C4-2B (cell line): ENCODE measurements at regions not wholly inside any gene's neighbourhood (a gene's known extent, or its start where the extent isn't known, plus 50 kb on each side); places are given as distances from the start of the nearest gene placed in this dataset.

Experiments used
- CTCF ChIP-seq: fragments of 450-650 bp; conservative IDR thresholded peaks from 2 replicates; pipeline ENCODE4 v1.5.1; 2017; ENCODE audit warnings: mild to moderate bottlenecking
- ZFX ChIP-seq: fragments of 450-650 bp; IDR thresholded peaks from 2 replicates; pipeline ENCODE4 v1.6.1; 2017

DNA sequence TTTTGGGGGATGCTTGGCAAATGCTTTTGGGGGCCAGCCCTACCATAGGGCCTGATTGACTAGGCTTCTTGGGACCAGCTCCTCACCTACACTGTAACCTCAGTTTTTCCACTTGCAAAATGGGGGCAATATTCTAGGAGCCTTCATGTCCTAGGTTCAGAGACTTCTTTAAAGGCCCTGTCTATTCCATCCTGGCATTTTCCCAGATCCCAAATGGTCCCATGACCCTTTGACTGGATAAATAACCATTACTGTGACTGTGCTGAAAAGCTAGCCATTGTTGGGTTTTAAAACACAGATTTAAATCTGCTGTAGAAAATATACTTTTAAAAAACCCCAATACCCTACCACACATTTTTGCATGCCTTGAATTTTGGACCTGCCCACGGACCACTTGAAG, 149.8 kb downstream of the EFNB1 start:
- TF ChIP-seq CTCF (no peak), ZFX (no peak)
